A549 (cell line): ENCODE measurements at regions not wholly inside any gene's neighbourhood (a gene's known extent, or its start where the extent isn't known, plus 50 kb on each side); places are given as distances from the start of the nearest gene placed in this dataset.
"Not testable (repeated sequence)": the region's sequence is repeated elsewhere in the genome, so short reads cannot be mapped to it uniquely, and the experiment has no call there.

ENCODE experiments used
- ATAC-seq, 2 experiments: fragments of 200-7000 bp in 1 of 2; fragments of >200 bp in 1 of 2; cut with Nextera tagmentation in 1 of 2; cut with Tn5 transposase in 1 of 2; 3 replicates each; pipeline versions ENCODE4 v1.8.0 to v1.9.1; 2018 to 2020; ENCODE audit warnings: mild to moderate bottlenecking in 1 of 2, moderate library complexity in 1 of 2
- CTCF ChIA-PET: fragments of 300-600 bp; sonication (Branson Sonifier 250); formaldehyde crosslinking; extraction: SDS; loops from one replicate; lab custom pipeline; 2021; ENCODE audit warnings: antibody characterized with exemption, inconsistent platforms; lab: Yijun Ruan, JAX
- POLR2A ChIA-PET: fragments of 350-600 bp; formaldehyde crosslinking; extraction: SDS; loops from one replicate; lab custom pipeline; 2021; ENCODE audit warnings: antibody characterized with exemption, inconsistent platforms; lab: Yijun Ruan, JAX
- DNase-seq, 2 experiments: peaks; one replicate each; pipeline versions ENCODE4 v3.0.0 to v3.0.0-alpha.2; 2011 to 2016; ENCODE audit warnings: low read depth in 1 of 2, low spot score in 1 of 2
- FAIRE-seq: peaks from 2 replicates; lab custom pipeline; 2011; peaks lifted over from hg19 to GRCh38; lab: Jason Lieb, UNC
- H3K27ac ChIP-seq, 2 experiments: fragments of >200 bp; sonication (Bioruptor Twin); formaldehyde crosslinking; 3 replicates each; pipeline ENCODE4 v1.5.1; 2016 to 2017
- H3K4me1 ChIP-seq: fragments of >200 bp; sonication (Bioruptor Twin); formaldehyde crosslinking; 3 replicates; pipeline ENCODE4 v1.6.1; 2016
- H3K4me2 ChIP-seq: fragments of >200 bp; sonication (Bioruptor Twin); formaldehyde crosslinking; 3 replicates; pipeline ENCODE4 v1.6.1; 2016
- H3K4me3 ChIP-seq: fragments of >200 bp; sonication (Bioruptor Twin); formaldehyde crosslinking; 3 replicates; pipeline ENCODE4 v1.5.1; 2016
- H3K9me3 ChIP-seq: fragments of >200 bp; sonication (Bioruptor Twin); formaldehyde crosslinking; 3 replicates; pipeline ENCODE4 v1.6.1; 2016
- CBX2 ChIP-seq: fragments of 200-600 bp; sonication (generic); IDR thresholded peaks from 2 replicates; pipeline ENCODE4 v1.6.1; 2016; ENCODE audit warnings: low read depth, mild to moderate bottlenecking, borderline replicate concordance
- CBX8 ChIP-seq: fragments of 200-600 bp; sonication (generic); IDR thresholded peaks from 2 replicates; pipeline ENCODE4 v1.6.1; 2016
- E2F6 ChIP-seq: IDR thresholded peaks from 2 replicates; pipeline ENCODE4 v1.6.1; 2012; ENCODE audit warnings: low read depth, borderline replicate concordance
- EP300 ChIP-seq, 2 experiments: fragments of >200 bp; sonication (Bioruptor Twin); formaldehyde crosslinking; IDR thresholded peaks; 2 replicates in 1 of 2; 3 replicates in 1 of 2; pipeline ENCODE4 v1.6.1; 2016 to 2017
- ESRRA ChIP-seq: fragments of 150-350 bp; IDR thresholded peaks from 2 replicates; pipeline ENCODE4 v1.6.1; 2014; ENCODE audit warnings: mild to moderate bottlenecking, low read length, borderline replicate concordance
- HDAC2 ChIP-seq: fragments of 200-600 bp; sonication (generic); IDR thresholded peaks from 2 replicates; pipeline ENCODE4 v1.6.1; 2016
- HEYL ChIP-seq: fragments of 250-450 bp; sonication (Bioruptor Pico); IDR thresholded peaks from 2 replicates; pipeline ENCODE4 v1.8.0; 2021; ENCODE audit warnings: mild to moderate bottlenecking, moderate library complexity
- JUNB ChIP-seq: fragments of >200 bp; sonication (Bioruptor Twin); formaldehyde crosslinking; IDR thresholded peaks from 2 replicates; pipeline ENCODE4 v1.6.1; 2016
- KDM1A ChIP-seq: fragments of 200-600 bp; sonication (generic); IDR thresholded peaks from 2 replicates; pipeline ENCODE4 v1.6.1; 2016; ENCODE audit warnings: low read depth, mild to moderate bottlenecking
- MAZ ChIP-seq: fragments of 150-350 bp; IDR thresholded peaks from 2 replicates; pipeline ENCODE4 v1.6.1; 2014; ENCODE audit warnings: antibody characterized with exemption, low read depth, low read length, borderline replicate concordance
- NPAS2 ChIP-seq: fragments of 250-450 bp; sonication (Bioruptor Pico); IDR thresholded peaks from 2 replicates; pipeline ENCODE4 v1.8.0; 2022; ENCODE audit warnings: mild to moderate bottlenecking, moderate library complexity, borderline replicate concordance
- PBX3 ChIP-seq: IDR thresholded peaks from 2 replicates; pipeline ENCODE4 v1.6.1; 2012
- POLR2A ChIP-seq: IDR thresholded peaks from 2 replicates; pipeline ENCODE4 v1.6.1; 2012; ENCODE audit warnings: mild to moderate bottlenecking, low read length
- RCOR1 ChIP-seq: fragments of 150-350 bp; IDR thresholded peaks from 2 replicates; pipeline ENCODE4 v1.6.1; 2014; ENCODE audit warnings: antibody characterized with exemption, low read length, low read depth
- REST ChIP-seq: fragments of 200-600 bp; sonication (generic); IDR thresholded peaks from 2 replicates; pipeline ENCODE4 v1.6.1; 2016; ENCODE audit warnings: antibody characterized with exemption, mild to moderate bottlenecking, moderate library complexity
- RFX5 ChIP-seq: fragments of 450-650 bp; IDR thresholded peaks from 2 replicates; pipeline ENCODE4 v1.7.1; 2014; ENCODE audit warnings: antibody characterized with exemption, mild to moderate bottlenecking, moderate library complexity
- SREBF2 ChIP-seq: fragments of 450-650 bp; IDR thresholded peaks from 2 replicates; pipeline ENCODE4 v1.6.1; 2014; ENCODE audit warnings: mild to moderate bottlenecking, moderate library complexity
- TP53 ChIP-seq: fragments of 250-450 bp; sonication (Bioruptor Pico); IDR thresholded peaks from 2 replicates; pipeline ENCODE4 v1.5.0; 2021; ENCODE audit warnings: mild to moderate bottlenecking, moderate library complexity
- WGBS: methylation state at CpG from one replicate; pipeline ENCODE4 v1.1.6; 2017; ENCODE audit errors: missing lambda C conversion rate; 5-methylcytosine and 5-hydroxymethylcytosine counted together

- POLR2A ChIA-PET = no interaction called here
Observed at GRCh38 chr2:105669384-105669891, 75.3 kb upstream of the NCK2 start.

GRCh38 chr2:105665480-105665879, 79.2 kb upstream of the NCK2 start:
- no peak for DNase-seq
- peaks cover 39% of the 10 kb centered on the region for H3K9me3 ChIP-seq
- H3K27ac ChIP-seq = no peak overlapping the region
- H3K4me3 ChIP-seq = no peak overlapping the region
- no peaks in the 10 kb centered on the region for H3K4me1 ChIP-seq
- FAIRE-seq = no peak
- H3K4me2 ChIP-seq = no peak overlapping the region
- POLR2A ChIA-PET = no interaction called here
- no peak for TF ChIP-seq REST
- TF ChIP-seq SREBF2 = no peak
- 9% methylated on average over 1 of the region's 1 CpG for WGBS
- CTCF ChIA-PET = no interaction called here
- no peak for ATAC-seq

More at GRCh38 chr2:105669384-105669891, 75.3 kb upstream of the NCK2 start:
- peaks cover 31% of the 10 kb centered on the region for H3K9me3 ChIP-seq
- DNase-seq (no peak), FAIRE-seq (no peak), ATAC-seq (no peak)
- TF ChIP-seq CBX2 (no peak), TP53 (no peak), E2F6 (no peak), RCOR1 (no peak), RFX5 (no peak), MAZ (no peak), HDAC2 (no peak), JUNB (no peak), HEYL (CRISPR knock-in tag) (no peak), EP300 (IDR thresholded peaks at IDR 0.05) (no peak), PBX3 (no peak), POLR2A (no peak), KDM1A (no peak)
- H3K27ac ChIP-seq = no peak overlapping the region
- no peak overlapping the region for H3K4me2 ChIP-seq
- WGBS = 78% methylated on average over 4 of the region's 4 CpGs
- CTCF ChIA-PET = no interaction called here
- no peak overlapping the region for H3K4me3 ChIP-seq
- H3K4me1 ChIP-seq = no peaks in the 10 kb centered on the region

GRCh38 chr2:105660489-105660888, 84.2 kb upstream of the NCK2 start:
- POLR2A ChIA-PET = no interaction called here
- Histone ChIP-seq H3K27ac (no peak overlapping the region), H3K4me2 (no peak overlapping the region), H3K4me3 (no peak overlapping the region), H3K9me3 (peaks cover 22% of the 10 kb centered on the region; the same call in 2 of the 3 replicates), H3K4me1 (no peaks in the 10 kb centered on the region)
- TF ChIP-seq NPAS2 (CRISPR knock-in tag) (no peak), E2F6 (no peak), CBX8 (no peak), ESRRA (no peak)
- DNase-seq (no peak), ATAC-seq (no peak), FAIRE-seq (no peak)
- WGBS = 20% methylated on average over 4 of the region's 4 CpGs
- CTCF ChIA-PET = no interaction called here

GRCh38 chr2:105655723-105656606, 88.7 kb upstream of the NCK2 start:
- H3K9me3 ChIP-seq, POLR2A ChIA-PET, ATAC-seq, H3K4me2 ChIP-seq, H3K4me3 ChIP-seq, H3K4me1 ChIP-seq, FAIRE-seq, H3K27ac ChIP-seq, DNase-seq: not testable (repeated sequence)
- CTCF ChIA-PET = interaction anchor here (0.6 kb wide), 1 partner anchor 81 kb away, joined by 3 read pairs; no protein-coding TSS in a partner anchor
- 81% methylated on average over 4 of the region's 4 CpGs for WGBS
